VCaP (cell line): ENCODE measurements at regions not wholly inside any gene's neighbourhood (a gene's known extent, or its start where the extent isn't known, plus 50 kb on each side); places are given as distances from the start of the nearest gene placed in this dataset.

Experiments used
- H3K27ac ChIP-seq: fragments of 450-650 bp; 2 replicates; pipeline ENCODE4 v1.5.1; 2017
- TF ChIP-seq, protein P1 (sequence below): fragments of 450-650 bp; conservative IDR thresholded peaks from 2 replicates; pipeline ENCODE4 v1.5.1; 2017; ENCODE audit warnings: mild to moderate bottlenecking, moderate library complexity

DNA sequence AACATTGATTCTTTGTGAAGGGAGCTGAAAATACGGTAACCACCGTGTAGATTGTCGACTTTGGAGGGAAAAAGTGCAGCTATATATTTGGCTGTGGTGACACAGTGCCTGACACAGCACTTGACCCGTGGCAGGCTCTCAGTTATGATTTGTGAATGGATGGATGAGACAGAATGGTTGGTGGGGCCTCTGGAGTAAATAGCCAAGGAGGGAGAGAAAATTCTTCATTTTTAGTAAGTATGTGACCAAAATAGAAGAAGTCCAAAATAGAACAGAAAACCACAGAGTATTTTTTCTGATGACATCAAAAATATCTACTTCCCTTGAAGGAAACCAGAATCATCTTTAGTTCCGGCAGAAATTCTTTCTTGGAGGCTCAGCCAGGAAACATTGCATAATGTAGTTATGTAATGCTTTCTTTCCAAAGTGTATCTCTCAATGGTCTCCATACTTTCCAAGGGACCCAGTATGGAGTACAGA is 82.0 kb upstream of the WSCD2 start:
- TF ChIP-seq, protein P1, sequence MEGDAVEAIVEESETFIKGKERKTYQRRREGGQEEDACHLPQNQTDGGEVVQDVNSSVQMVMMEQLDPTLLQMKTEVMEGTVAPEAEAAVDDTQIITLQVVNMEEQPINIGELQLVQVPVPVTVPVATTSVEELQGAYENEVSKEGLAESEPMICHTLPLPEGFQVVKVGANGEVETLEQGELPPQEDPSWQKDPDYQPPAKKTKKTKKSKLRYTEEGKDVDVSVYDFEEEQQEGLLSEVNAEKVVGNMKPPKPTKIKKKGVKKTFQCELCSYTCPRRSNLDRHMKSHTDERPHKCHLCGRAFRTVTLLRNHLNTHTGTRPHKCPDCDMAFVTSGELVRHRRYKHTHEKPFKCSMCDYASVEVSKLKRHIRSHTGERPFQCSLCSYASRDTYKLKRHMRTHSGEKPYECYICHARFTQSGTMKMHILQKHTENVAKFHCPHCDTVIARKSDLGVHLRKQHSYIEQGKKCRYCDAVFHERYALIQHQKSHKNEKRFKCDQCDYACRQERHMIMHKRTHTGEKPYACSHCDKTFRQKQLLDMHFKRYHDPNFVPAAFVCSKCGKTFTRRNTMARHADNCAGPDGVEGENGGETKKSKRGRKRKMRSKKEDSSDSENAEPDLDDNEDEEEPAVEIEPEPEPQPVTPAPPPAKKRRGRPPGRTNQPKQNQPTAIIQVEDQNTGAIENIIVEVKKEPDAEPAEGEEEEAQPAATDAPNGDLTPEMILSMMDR = no peak

DNA sequence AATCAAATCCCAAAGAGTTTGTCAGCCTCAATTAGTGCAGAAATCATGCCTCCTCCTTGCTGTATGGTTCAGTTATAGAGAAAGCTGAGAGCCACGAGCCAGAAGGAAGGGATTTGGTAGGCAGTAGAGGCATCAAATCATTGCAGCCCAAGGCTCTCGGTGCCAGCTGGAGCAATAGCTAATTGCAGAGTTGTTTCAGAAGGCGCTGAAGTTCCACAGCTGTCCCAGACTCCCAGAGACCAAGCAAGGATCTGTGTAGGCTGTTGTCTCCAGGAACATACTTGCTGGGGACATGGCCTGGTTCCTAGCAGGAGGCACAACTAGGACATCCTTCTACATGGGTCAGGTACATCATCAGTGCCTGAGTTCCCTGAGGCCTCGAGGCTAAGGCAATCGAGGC is 80.4 kb upstream of the WSCD2 start:
- TF ChIP-seq, protein P1 = no peak
- no peak overlapping the region for H3K27ac ChIP-seq

More for the DNA sequence above, 82.0 kb upstream of the WSCD2 start:
- H3K27ac ChIP-seq = no peak overlapping the region

DNA sequence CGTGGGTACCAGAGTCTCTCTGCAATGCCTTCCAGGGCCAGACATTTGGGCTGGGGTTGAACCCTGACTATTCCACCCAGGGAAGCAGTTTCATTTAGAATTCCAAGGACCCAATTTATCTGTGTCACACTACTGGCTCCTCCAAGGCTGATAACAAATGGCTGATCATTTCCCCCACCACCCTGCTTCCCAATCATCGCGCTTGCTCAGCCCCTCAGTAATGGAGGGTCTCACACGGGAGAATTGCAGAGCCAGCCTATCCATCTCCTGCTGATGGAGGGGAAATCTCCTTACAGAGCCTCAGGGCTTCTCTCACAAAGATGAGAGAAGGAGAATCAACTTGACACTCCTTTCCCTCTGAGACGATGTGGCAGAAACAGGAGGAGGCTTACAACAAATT is 78.4 kb upstream of the WSCD2 start:
- no peak overlapping the region for H3K27ac ChIP-seq
- TF ChIP-seq, protein P1 = no peak

DNA sequence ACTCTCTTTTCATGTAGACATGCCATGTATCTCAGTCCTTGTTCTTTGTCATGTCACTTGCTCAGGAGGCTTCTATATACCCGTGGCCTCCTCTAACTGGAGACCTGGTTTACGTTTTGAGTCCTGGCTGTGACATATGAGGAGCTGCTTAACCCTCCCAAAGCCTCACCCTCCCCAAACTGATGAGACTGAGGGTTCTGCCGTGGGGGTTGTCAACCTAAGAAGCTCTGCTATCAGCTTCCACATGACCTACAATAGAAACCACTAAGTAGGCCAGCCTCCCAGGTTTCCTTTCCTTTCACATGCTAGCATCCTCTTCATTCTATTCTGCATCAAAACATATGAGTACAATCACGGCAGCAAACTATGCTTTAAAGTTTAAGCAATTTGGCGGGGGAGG is 76.8 kb upstream of the WSCD2 start:
- TF ChIP-seq, protein P1 = no peak
- H3K27ac ChIP-seq = no peak overlapping the region

DNA sequence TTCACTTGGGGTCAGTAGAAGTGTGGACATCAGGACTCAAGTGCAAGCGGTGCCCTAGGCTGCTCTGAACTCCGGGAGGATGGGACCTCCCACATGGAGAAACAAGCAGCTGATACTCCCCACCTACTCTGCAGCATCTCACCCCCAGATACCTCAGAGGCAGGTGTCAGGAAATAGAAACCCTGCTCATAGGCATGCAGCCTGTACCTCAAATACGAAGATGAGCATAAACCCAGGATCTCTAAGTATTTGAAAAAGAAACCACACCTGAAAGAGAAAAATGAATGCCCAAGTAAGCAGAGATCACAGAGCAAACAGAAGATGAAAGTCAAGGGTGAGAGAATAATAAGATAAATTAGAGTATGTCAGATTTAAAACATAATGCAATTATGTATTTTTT is 75.6 kb upstream of the WSCD2 start:
- H3K27ac ChIP-seq = no peak overlapping the region
- TF ChIP-seq, protein P1 = no peak

DNA sequence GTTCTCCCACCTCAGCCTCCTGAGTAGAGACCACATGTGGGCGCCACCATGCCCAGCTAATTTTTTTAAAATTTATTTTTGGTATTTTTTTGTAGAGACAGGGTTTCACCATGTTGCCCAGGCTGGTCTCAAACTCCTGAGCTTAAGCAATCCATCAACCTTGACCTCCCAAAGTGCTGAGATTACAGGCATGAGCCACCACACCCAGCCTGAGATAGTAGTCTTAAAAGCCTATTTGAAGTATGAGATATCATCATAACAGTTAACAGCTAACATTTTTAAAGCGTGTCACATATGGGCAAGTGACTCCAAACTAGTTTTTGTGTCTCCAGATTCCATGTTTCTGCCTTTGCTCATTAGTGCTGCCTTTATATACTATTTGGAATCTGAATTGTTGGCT is 74.6 kb upstream of the WSCD2 start:
- no peak overlapping the region for H3K27ac ChIP-seq
- TF ChIP-seq, protein P1 = no peak

DNA sequence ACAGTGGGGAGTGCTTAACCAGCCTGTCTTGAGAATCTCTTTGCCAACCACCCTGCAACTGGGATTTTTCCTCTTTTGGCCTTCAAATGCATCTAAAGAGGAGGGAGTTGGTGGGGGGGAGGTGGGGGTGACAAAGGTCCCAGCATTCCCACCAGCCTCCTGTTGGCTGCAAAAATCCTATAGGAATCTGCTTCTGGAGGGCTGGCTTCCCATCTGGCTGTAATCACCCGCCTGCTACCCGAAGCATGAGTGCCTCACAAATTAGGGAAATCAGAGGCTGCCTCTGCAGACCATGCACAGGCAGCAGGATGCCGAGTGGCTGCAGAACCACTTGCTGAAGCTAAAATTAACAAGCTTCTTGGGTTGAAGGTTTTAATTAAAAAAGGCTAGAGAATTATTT is 73.9 kb upstream of the WSCD2 start:
- no peak overlapping the region for H3K27ac ChIP-seq
- TF ChIP-seq, protein P1 = no peak
